Duodenal mucosa (tissue), 2 donors: ENCODE measurements at regions not wholly inside any gene's neighbourhood (a gene's known extent, or its start where the extent isn't known, plus 50 kb on each side); places are given as distances from the start of the nearest gene placed in this dataset.

Experiments
- H3K27ac ChIP-seq: one replicate; pipeline ENCODE4 v1.7.0; 2013; ENCODE audit warnings: low read depth, low read length
- H3K27me3 ChIP-seq, 2 donors: one replicate each; pipeline ENCODE4 v1.7.0; 2013; ENCODE audit warnings: low read length in 2 of 2, control low read depth in 1 of 2; ENCODE audit not compliant: insufficient read depth in 2 of 2, control insufficient read depth in 1 of 2
- H3K36me3 ChIP-seq, 2 donors: one replicate each; pipeline ENCODE4 v1.7.0; 2013; ENCODE audit warnings: low read length in 2 of 2, control low read depth in 1 of 2; ENCODE audit not compliant: insufficient read depth in 2 of 2, control insufficient read depth in 1 of 2
- H3K4me1 ChIP-seq, 2 donors: one replicate each; pipeline ENCODE4 v1.7.0; 2013; ENCODE audit warnings: low read length in 2 of 2, control low read depth in 1 of 2; ENCODE audit not compliant: insufficient read depth in 2 of 2, control insufficient read depth in 1 of 2
- H3K4me3 ChIP-seq, 2 donors: one replicate each; pipeline ENCODE4 v1.7.0; 2013; ENCODE audit warnings: low read length in 2 of 2, low read depth in 1 of 2
- H3K9ac ChIP-seq, 2 donors: one replicate each; pipeline ENCODE4 v1.7.0; 2013; ENCODE audit warnings: low read length in 2 of 2, low read depth in 1 of 2
- H3K9me3 ChIP-seq, 2 donors: one replicate each; pipeline ENCODE4 v1.7.0; 2013; ENCODE audit warnings: low read length in 2 of 2, control low read depth in 1 of 2; ENCODE audit not compliant: control insufficient read depth in 1 of 2

- no peaks in the 10 kb centered on the region for H3K36me3 ChIP-seq
- H3K4me1 ChIP-seq: peaks cover 21 to 31% of the 10 kb centered on the region in 2 donors
- no peak overlapping the region for H3K9ac ChIP-seq
- H3K27ac ChIP-seq: no peak overlapping the region
- H3K4me3 ChIP-seq: no peak overlapping the region
- H3K9me3 ChIP-seq: no peaks in the 10 kb centered on the region
- H3K27me3 ChIP-seq: no peaks in the 10 kb centered on the region
Measured at GRCh38 chr10:4216726-4217125, 431.7 kb upstream of the KLF6 start.

- H3K9ac ChIP-seq: no peak overlapping the region
- no peaks in the 10 kb centered on the region for H3K36me3 ChIP-seq
- H3K27ac ChIP-seq: no peak overlapping the region
- H3K27me3 ChIP-seq: no peaks in the 10 kb centered on the region
- peaks cover 21 to 31% of the 10 kb centered on the region in 2 donors for H3K4me1 ChIP-seq
- H3K9me3 ChIP-seq: no peaks in the 10 kb centered on the region
- H3K4me3 ChIP-seq: no peak overlapping the region
Measured at GRCh38 chr10:4215963-4216575, 431.1 kb upstream of the KLF6 start.

GRCh38 chr10:4215485-4215884 is 430.5 kb upstream of the KLF6 start:
- Histone ChIP-seq H3K36me3 (no peaks in the 10 kb centered on the region), H3K27ac (no peak overlapping the region), H3K4me1 (peaks cover 21 to 31% of the 10 kb centered on the region in 2 donors), H3K9ac (no peak overlapping the region), H3K4me3 (no peak overlapping the region), H3K9me3 (no peaks in the 10 kb centered on the region), H3K27me3 (no peaks in the 10 kb centered on the region)

- Histone ChIP-seq H3K9ac (no peak overlapping the region), H3K27ac (no peak overlapping the region), H3K9me3 (no peaks in the 10 kb centered on the region), H3K4me1 (peaks cover 21 to 31% of the 10 kb centered on the region in 2 donors), H3K36me3 (no peaks in the 10 kb centered on the region), H3K27me3 (no peaks in the 10 kb centered on the region), H3K4me3 (no peak overlapping the region)
Measured at GRCh38 chr10:4214908-4215307, 429.9 kb upstream of the KLF6 start.

- no peak overlapping the region for H3K4me3 ChIP-seq
- H3K9me3 ChIP-seq: no peaks in the 10 kb centered on the region
- no peak overlapping the region for H3K9ac ChIP-seq
- no peaks in the 10 kb centered on the region for H3K36me3 ChIP-seq
- H3K27ac ChIP-seq: no peak overlapping the region
- H3K4me1 ChIP-seq: peaks cover 21 to 31% of the 10 kb centered on the region in 2 donors
- no peaks in the 10 kb centered on the region for H3K27me3 ChIP-seq
Measured at GRCh38 chr10:4213441-4213840, 428.4 kb upstream of the KLF6 start.

- Histone ChIP-seq H3K4me3 (no peak overlapping the region), H3K36me3 (no peaks in the 10 kb centered on the region), H3K4me1 (peaks cover 18 to 23% of the 10 kb centered on the region in 2 donors), H3K27me3 (no peaks in the 10 kb centered on the region), H3K9ac (no peak overlapping the region), H3K27ac (no peak overlapping the region), H3K9me3 (no peaks in the 10 kb centered on the region)
Measured at GRCh38 chr10:4212111-4212630, 427.2 kb upstream of the KLF6 start.

- no peak overlapping the region for H3K27ac ChIP-seq
- H3K27me3 ChIP-seq: no peaks in the 10 kb centered on the region
- H3K4me3 ChIP-seq: no peak overlapping the region
- no peaks in the 10 kb centered on the region for H3K36me3 ChIP-seq
- H3K4me1 ChIP-seq: peaks cover 0 to 4% of the 10 kb centered on the region in 2 donors
- H3K9me3 ChIP-seq: no peaks in the 10 kb centered on the region
- no peak overlapping the region for H3K9ac ChIP-seq
Measured at GRCh38 chr10:4208499-4208898, 423.5 kb upstream of the KLF6 start.

GRCh38 chr10:4205113-4205512 is 420.1 kb upstream of the KLF6 start:
- H3K4me1 ChIP-seq: peaks cover 0 to 4% of the 10 kb centered on the region in 2 donors
- no peak overlapping the region for H3K4me3 ChIP-seq
- H3K27ac ChIP-seq: no peak overlapping the region
- H3K27me3 ChIP-seq: no peaks in the 10 kb centered on the region
- H3K36me3 ChIP-seq: no peaks in the 10 kb centered on the region
- H3K9me3 ChIP-seq: no peaks in the 10 kb centered on the region
- H3K9ac ChIP-seq: no peak overlapping the region

GRCh38 chr10:4202938-4203337 is 417.9 kb upstream of the KLF6 start:
- Histone ChIP-seq H3K9me3 (no peaks in the 10 kb centered on the region), H3K4me1 (peaks cover 0 to 4% of the 10 kb centered on the region in 2 donors), H3K36me3 (no peaks in the 10 kb centered on the region), H3K4me3 (no peak overlapping the region), H3K27ac (no peak overlapping the region), H3K27me3 (no peaks in the 10 kb centered on the region), H3K9ac (no peak overlapping the region)

- Histone ChIP-seq H3K9me3 (no peaks in the 10 kb centered on the region), H3K9ac (no peak overlapping the region), H3K4me3 (no peak overlapping the region), H3K27ac (no peak overlapping the region), H3K36me3 (no peaks in the 10 kb centered on the region), H3K4me1 (peaks cover 0 to 4% of the 10 kb centered on the region in 2 donors), H3K27me3 (no peaks in the 10 kb centered on the region)
Measured at GRCh38 chr10:4201866-4202825, 417.1 kb upstream of the KLF6 start.
